HCT116 (cell line): ENCODE measurements at regions not wholly inside any gene's neighbourhood (a gene's known extent, or its start where the extent isn't known, plus 50 kb on each side); places are given as distances from the start of the nearest gene placed in this dataset.

Experiments used
- ATAC-seq: fragments of 200-7000 bp; cut with Tn5 transposase; 2 replicates; pipeline ENCODE4 v1.9.1; 2020; ENCODE audit warnings: mild to moderate bottlenecking, moderate library complexity
- BruUV-seq: library from RNA; stranded (reverse); fragments of 400-500 nt; replicated peaks from 2 replicates; lab custom pipeline; 2021; lab: Mats Ljungman, UMichigan
- CTCF ChIA-PET: fragments of 300-600 bp; sonication (Branson Sonifier 250); formaldehyde crosslinking; loops from one replicate; lab custom pipeline; 2021; ENCODE audit warnings: antibody characterized with exemption; lab: Charles Lee
- POLR2A ChIA-PET: fragments of 300-600, 350-600 bp; sonication (Branson Sonifier 250); formaldehyde crosslinking; loops from one replicate; lab custom pipeline; 2021; ENCODE audit warnings: antibody characterized with exemption; lab: Charles Lee
- RAD21 ChIA-PET, 2 experiments: fragments of 300-600 bp; sonication (Branson Sonifier 250); formaldehyde crosslinking; loops; one replicate each; lab custom pipeline; 2023; ENCODE audit warnings: low total read pairs in 2 of 2; ENCODE audit not compliant: uncharacterized antibody in 2 of 2, unreplicated experiment in 2 of 2, low non-redundant PET in 1 of 2; lab: Charles Lee
- DNase-seq: peaks from one replicate; pipeline ENCODE4 v3.0.0-alpha.2; 2010; ENCODE audit warnings: low read depth, low spot score
- H2AFZ ChIP-seq: fragments of 200-600 bp; shearing (Covaris generic), sonication (generic); 2 replicates; pipeline ENCODE4 v1.6.1; 2017; ENCODE audit warnings: low read depth, mixed run types, mixed read lengths, antibody characterized with exemption, low read length; ENCODE audit not compliant: poor library complexity, severe bottlenecking
- H3K27ac ChIP-seq: 2 replicates; pipeline ENCODE4 v1.5.1; 2012; ENCODE audit warnings: low read depth, low read length
- H3K27me3 ChIP-seq: fragments of 200-600 bp; sonication (generic); 2 replicates; pipeline ENCODE4 v1.6.1; 2016; ENCODE audit warnings: mixed run types, low read length, mixed read lengths; ENCODE audit not compliant: insufficient read depth
- H3K36me3 ChIP-seq, 2 experiments: fragments of 200-500 bp in 1 of 2; fragments of 200-600 bp in 1 of 2; sonication (Bioruptor generic) in 1 of 2; sonication (generic) in 1 of 2; 2 replicates each; pipeline versions ENCODE4 v1.5.1 to v1.6.1; 2014 to 2016; ENCODE audit warnings: low read length in 2 of 2, inconsistent platforms in 1 of 2, mixed read lengths in 1 of 2, mixed run types in 1 of 2; ENCODE audit not compliant: insufficient read depth in 2 of 2, control insufficient read depth in 1 of 2
- H3K4me1 ChIP-seq, 2 experiments: fragments of 200-600 bp in 1 of 2; sonication (generic) in 1 of 2; 2 replicates each; pipeline versions ENCODE4 v1.5.1 to v1.6.1; 2012 to 2017; ENCODE audit warnings: low read length in 2 of 2, inconsistent platforms in 1 of 2, mild to moderate bottlenecking in 1 of 2, mixed read lengths in 1 of 2, mixed run types in 1 of 2, moderate library complexity in 1 of 2; ENCODE audit not compliant: insufficient read depth in 2 of 2, control insufficient read depth in 1 of 2
- H3K4me2 ChIP-seq: fragments of 200-600 bp; sonication (generic); 2 replicates; pipeline ENCODE4 v1.6.1; 2017; ENCODE audit warnings: mixed run types, low read length, mixed read lengths
- H3K4me3 ChIP-seq, 2 experiments: fragments of 200-600 bp in 1 of 2; sonication (generic) in 1 of 2; replicated peaks in 1 of 2; 2 replicates each; pipeline ENCODE4 v1.5.1; 2011 to 2016; ENCODE audit warnings: low read length in 2 of 2, control low read depth in 1 of 2, low read depth in 1 of 2, mild to moderate bottlenecking in 1 of 2, mixed read lengths in 1 of 2, mixed run types in 1 of 2
- H3K79me2 ChIP-seq: fragments of 200-600 bp; sonication (generic); 2 replicates; pipeline ENCODE4 v1.6.1; 2017; ENCODE audit warnings: mild to moderate bottlenecking, mixed run types, low read length, moderate library complexity, mixed read lengths; ENCODE audit not compliant: insufficient read depth
- H3K9ac ChIP-seq: fragments of 200-600 bp; sonication (generic); 2 replicates; pipeline ENCODE4 v1.6.1; 2016; ENCODE audit warnings: low read length, mixed read lengths
- H3K9me2 ChIP-seq: fragments of 200-600 bp; sonication (generic), shearing (Covaris generic); 2 replicates; pipeline ENCODE4 v1.6.1; 2017; ENCODE audit warnings: mixed run types, mild to moderate bottlenecking, moderate library complexity; ENCODE audit not compliant: insufficient read depth
- H3K9me3 ChIP-seq, 2 experiments: fragments of 200-500 bp in 1 of 2; fragments of 200-600 bp in 1 of 2; sonication (Bioruptor generic) in 1 of 2; sonication (generic) in 1 of 2; 2 replicates each; pipeline ENCODE4 v1.6.1; 2014 to 2017; ENCODE audit warnings: low read length in 2 of 2, mixed read lengths in 2 of 2, inconsistent platforms in 1 of 2, low read depth in 1 of 2, mild to moderate bottlenecking in 1 of 2, mixed run types in 1 of 2, moderate library complexity in 1 of 2; ENCODE audit not compliant: control insufficient read depth in 1 of 2, insufficient read depth in 1 of 2
- H4K20me1 ChIP-seq: fragments of 200-600 bp; sonication (generic), shearing (Covaris generic); 2 replicates; pipeline ENCODE4 v1.6.1; 2017; ENCODE audit warnings: mixed run types, mild to moderate bottlenecking, moderate library complexity; ENCODE audit not compliant: insufficient read depth
- EGR1 ChIP-seq: IDR thresholded peaks from 2 replicates; pipeline ENCODE4 v1.6.1; 2012; ENCODE audit warnings: low read depth
- EZH2 ChIP-seq: fragments of 200-600 bp; sonication (generic); IDR thresholded peaks from 2 replicates; pipeline ENCODE4 v1.6.1; 2017; ENCODE audit warnings: antibody characterized with exemption, mixed run types
- FOSL1 ChIP-seq: IDR thresholded peaks from 2 replicates; pipeline ENCODE4 v1.6.1; 2012; ENCODE audit warnings: low read depth
- JUND ChIP-seq: IDR thresholded peaks from 2 replicates; pipeline ENCODE4 v1.6.1; 2012
- MAX ChIP-seq: IDR thresholded peaks from 2 replicates; pipeline ENCODE4 v1.6.1; 2012
- POLR2A ChIP-seq: IDR thresholded peaks from 2 replicates; pipeline ENCODE4 v1.7.0; 2011; ENCODE audit warnings: borderline replicate concordance; ENCODE audit not compliant: insufficient read depth, insufficient read length; ENCODE audit errors: extremely low read depth
- RAD21 ChIP-seq: IDR thresholded peaks from 2 replicates; pipeline ENCODE4 v1.6.1; 2012; ENCODE audit warnings: low read depth, mild to moderate bottlenecking
- SIN3A ChIP-seq: IDR thresholded peaks from 2 replicates; pipeline ENCODE4 v1.6.1; 2012; ENCODE audit warnings: low read depth
- SP1 ChIP-seq: IDR thresholded peaks from 2 replicates; pipeline ENCODE4 v1.6.1; 2012; ENCODE audit warnings: low read depth
- SRF ChIP-seq: IDR thresholded peaks from 2 replicates; pipeline ENCODE4 v1.6.1; 2012; ENCODE audit warnings: low read depth
- ZBTB33 ChIP-seq: IDR thresholded peaks from 2 replicates; pipeline ENCODE4 v1.6.1; 2011; ENCODE audit warnings: mild to moderate bottlenecking, low read length, moderate library complexity; ENCODE audit not compliant: insufficient replicate concordance; ENCODE audit errors: extremely low read depth
- intact Hi-C: fragments of 100-400 bp; cut with micrococcal nuclease; formaldehyde crosslinking; loops from 2 replicates; pipeline ENCODE4 v1.10.0; 2022

GRCh38 chr20:60725311-60725906 is 526.7 kb upstream of the CDH4 start (continued):
- TF ChIP-seq ZBTB33 (no peak), SP1 (no peak)

- H3K9me2 ChIP-seq = no peaks in the 10 kb centered on the region
- no peak for TF ChIP-seq EZH2
- TF ChIP-seq SRF = no peak
- TF ChIP-seq SP1 = no peak
- no peak for TF ChIP-seq ZBTB33
- TF ChIP-seq MAX = no peak
- TF ChIP-seq SIN3A = no peak
- no peak for TF ChIP-seq POLR2A
- TF ChIP-seq RAD21 = no peak
- TF ChIP-seq FOSL1 = no peak
- TF ChIP-seq JUND = no peak
- TF ChIP-seq EGR1 = no peak
- CTCF ChIA-PET = no interaction called here
- ATAC-seq (no peak), DNase-seq (no peak)
- H4K20me1 ChIP-seq = no peaks in the 10 kb centered on the region
- no peak overlapping the region for H3K27ac ChIP-seq
- intact Hi-C loops = no loop called here
- no peak overlapping the region for H3K4me3 ChIP-seq
- RAD21 ChIA-PET = no interaction called here
- no peaks in the 10 kb centered on the region for H3K27me3 ChIP-seq
- no peaks in the 10 kb centered on the region for H3K36me3 ChIP-seq
- BruUV-seq = no TSS peak
- no peaks in the 10 kb centered on the region for H3K4me1 ChIP-seq
- H3K9me3 ChIP-seq = peaks cover 0 to 26% of the 10 kb centered on the region in 2 experiments; a peak in 2 of 4 replicates
- no peak overlapping the region for H3K9ac ChIP-seq
- no peaks in the 10 kb centered on the region for H3K79me2 ChIP-seq
- no peak overlapping the region for H2AFZ ChIP-seq
- POLR2A ChIA-PET = no interaction called here
- H3K4me2 ChIP-seq = no peak overlapping the region
Observed at GRCh38 chr20:60727425-60727824, 524.6 kb upstream of the CDH4 start.
